DND-41 (cell line): ENCODE measurements at regions not wholly inside any gene's neighbourhood (a gene's known extent, or its start where the extent isn't known, plus 50 kb on each side); places are given as distances from the start of the nearest gene placed in this dataset.

Experiments used
- ATAC-seq: fragments of 200-7000 bp; cut with Tn5 transposase; 3 replicates; pipeline ENCODE4 v1.9.1; 2021; ENCODE audit warnings: low read depth; ENCODE audit not compliant: insufficient read depth
- DNase-seq: peaks from one replicate; pipeline ENCODE4 v3.0.0-alpha.2; 2020
- H2AFZ ChIP-seq: 2 replicates; pipeline ENCODE4 v1.6.0; 2012; ENCODE audit warnings: low read depth, low read length
- H3K27ac ChIP-seq: 2 replicates; pipeline ENCODE4 v1.5.1; 2012; ENCODE audit warnings: low read length, inconsistent platforms
- H3K27me3 ChIP-seq: fragments of 200-600 bp; sonication (generic); 2 replicates; pipeline ENCODE4 v1.6.0; 2012; ENCODE audit warnings: low read length, mild to moderate bottlenecking, inconsistent platforms; ENCODE audit not compliant: insufficient read depth, poor library complexity
- H3K36me3 ChIP-seq: 2 replicates; pipeline ENCODE4 v1.5.1; 2012; ENCODE audit warnings: low read length, inconsistent platforms; ENCODE audit not compliant: insufficient read depth
- H3K4me1 ChIP-seq: 2 replicates; pipeline ENCODE4 v1.5.1; 2012; ENCODE audit warnings: mild to moderate bottlenecking, low read length; ENCODE audit not compliant: insufficient read depth
- H3K4me2 ChIP-seq: 2 replicates; pipeline ENCODE4 v1.6.0; 2012; ENCODE audit warnings: mild to moderate bottlenecking, moderate library complexity, low read length, inconsistent platforms; ENCODE audit not compliant: insufficient read depth
- H3K4me3 ChIP-seq, 2 experiments: fragments of 200-600 bp in 1 of 2; shearing (Covaris generic) in 1 of 2; 2 replicates each; pipeline ENCODE4 v1.5.1; 2012 to 2016; ENCODE audit warnings: inconsistent platforms in 2 of 2, low read length in 2 of 2, mild to moderate bottlenecking in 2 of 2, low read depth in 1 of 2, moderate library complexity in 1 of 2
- H3K79me2 ChIP-seq: 2 replicates; pipeline ENCODE4 v1.6.0; 2012; ENCODE audit warnings: low read length, inconsistent platforms; ENCODE audit not compliant: insufficient read depth
- H3K9ac ChIP-seq: 2 replicates; pipeline ENCODE4 v1.6.0; 2012; ENCODE audit warnings: low read depth, mild to moderate bottlenecking, inconsistent platforms, low read length, moderate library complexity
- H3K9me3 ChIP-seq: 2 replicates; pipeline ENCODE4 v1.5.1; 2012; ENCODE audit warnings: low read length, moderate library complexity, mild to moderate bottlenecking, inconsistent platforms; ENCODE audit not compliant: insufficient read depth, severe bottlenecking
- H4K20me1 ChIP-seq: 2 replicates; pipeline ENCODE4 v1.6.0; 2012; ENCODE audit warnings: low read length; ENCODE audit not compliant: insufficient read depth
- EZH2 ChIP-seq: IDR thresholded peaks from 3 replicates; pipeline ENCODE4 v1.6.1; 2012; ENCODE audit warnings: borderline replicate concordance, low read depth, mild to moderate bottlenecking, moderate library complexity, low read length, inconsistent platforms; ENCODE audit not compliant: severe bottlenecking
- TF ChIP-seq, protein P1 (sequence below): IDR thresholded peaks from 2 replicates; pipeline ENCODE4 v1.5.1; 2012; ENCODE audit warnings: borderline replicate concordance, low read length, moderate library complexity, mild to moderate bottlenecking; ENCODE audit not compliant: poor library complexity, severe bottlenecking; ENCODE audit errors: extremely low read depth

DNA sequence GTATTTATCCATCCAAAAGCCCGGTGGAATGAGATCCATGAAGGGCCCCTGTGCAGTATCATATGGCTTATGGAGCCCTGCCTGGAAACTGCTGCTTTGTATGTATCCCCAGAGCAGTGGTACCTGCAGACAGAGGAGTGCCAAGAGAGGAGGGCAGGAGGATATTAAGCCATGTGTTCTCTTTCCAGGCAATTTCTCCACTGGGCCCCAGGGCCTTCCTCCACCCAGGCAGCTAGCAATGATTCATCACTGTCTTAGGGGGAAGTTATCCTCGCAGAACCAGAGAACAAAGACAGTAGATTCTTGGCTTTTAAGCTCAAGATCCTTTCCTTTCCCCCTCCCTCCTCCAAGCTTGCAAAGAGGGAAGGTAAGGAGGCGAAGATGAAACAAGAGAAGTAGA is 98.1 kb downstream of the LRRC30 start:
- Histone ChIP-seq H3K4me2 (no peak overlapping the region), H3K79me2 (no peaks in the 10 kb centered on the region), H3K27ac (no peak overlapping the region), H3K4me1 (no peaks in the 10 kb centered on the region), H3K9ac (no peak overlapping the region), H3K27me3 (no peaks in the 10 kb centered on the region), H3K36me3 (no peaks in the 10 kb centered on the region), H3K4me3 (no peak overlapping the region), H2AFZ (no peak overlapping the region), H4K20me1 (no peaks in the 10 kb centered on the region), H3K9me3 (no peaks in the 10 kb centered on the region)
- no peak for DNase-seq
- TF ChIP-seq EZH2, result no peak
- TF ChIP-seq, protein P1, sequence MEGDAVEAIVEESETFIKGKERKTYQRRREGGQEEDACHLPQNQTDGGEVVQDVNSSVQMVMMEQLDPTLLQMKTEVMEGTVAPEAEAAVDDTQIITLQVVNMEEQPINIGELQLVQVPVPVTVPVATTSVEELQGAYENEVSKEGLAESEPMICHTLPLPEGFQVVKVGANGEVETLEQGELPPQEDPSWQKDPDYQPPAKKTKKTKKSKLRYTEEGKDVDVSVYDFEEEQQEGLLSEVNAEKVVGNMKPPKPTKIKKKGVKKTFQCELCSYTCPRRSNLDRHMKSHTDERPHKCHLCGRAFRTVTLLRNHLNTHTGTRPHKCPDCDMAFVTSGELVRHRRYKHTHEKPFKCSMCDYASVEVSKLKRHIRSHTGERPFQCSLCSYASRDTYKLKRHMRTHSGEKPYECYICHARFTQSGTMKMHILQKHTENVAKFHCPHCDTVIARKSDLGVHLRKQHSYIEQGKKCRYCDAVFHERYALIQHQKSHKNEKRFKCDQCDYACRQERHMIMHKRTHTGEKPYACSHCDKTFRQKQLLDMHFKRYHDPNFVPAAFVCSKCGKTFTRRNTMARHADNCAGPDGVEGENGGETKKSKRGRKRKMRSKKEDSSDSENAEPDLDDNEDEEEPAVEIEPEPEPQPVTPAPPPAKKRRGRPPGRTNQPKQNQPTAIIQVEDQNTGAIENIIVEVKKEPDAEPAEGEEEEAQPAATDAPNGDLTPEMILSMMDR, result no peak
- ATAC-seq, result no peak

DNA sequence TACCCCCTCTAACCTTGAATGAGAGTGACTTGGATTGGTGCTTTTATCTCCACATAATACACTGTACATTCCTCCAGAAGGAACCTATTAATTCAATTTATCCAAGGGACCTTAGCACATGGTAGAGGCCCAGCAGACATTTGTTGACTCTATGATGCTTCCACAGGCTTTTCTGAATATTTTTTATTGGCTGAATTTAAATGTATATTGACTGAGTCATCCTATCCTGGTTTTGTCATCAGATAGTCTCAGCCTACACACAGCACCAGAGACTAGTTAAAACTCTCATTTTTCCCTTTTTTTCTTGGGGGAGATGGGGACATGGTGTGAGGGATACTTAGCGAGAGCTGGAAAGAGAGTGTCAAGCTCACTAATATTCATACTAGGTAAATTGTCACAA is 101.6 kb downstream of the LRRC30 start:
- Histone ChIP-seq H3K79me2 (no peaks in the 10 kb centered on the region), H3K36me3 (no peaks in the 10 kb centered on the region), H3K4me2 (no peak overlapping the region), H2AFZ (no peak overlapping the region), H3K9me3 (no peaks in the 10 kb centered on the region), H3K27ac (no peak overlapping the region), H3K4me1 (no peaks in the 10 kb centered on the region), H4K20me1 (no peaks in the 10 kb centered on the region), H3K9ac (no peak overlapping the region), H3K27me3 (no peaks in the 10 kb centered on the region), H3K4me3 (no peak overlapping the region)
- TF ChIP-seq, protein P1, result no peak
- no peak for TF ChIP-seq EZH2
- ATAC-seq (no peak), DNase-seq (no peak)

DNA sequence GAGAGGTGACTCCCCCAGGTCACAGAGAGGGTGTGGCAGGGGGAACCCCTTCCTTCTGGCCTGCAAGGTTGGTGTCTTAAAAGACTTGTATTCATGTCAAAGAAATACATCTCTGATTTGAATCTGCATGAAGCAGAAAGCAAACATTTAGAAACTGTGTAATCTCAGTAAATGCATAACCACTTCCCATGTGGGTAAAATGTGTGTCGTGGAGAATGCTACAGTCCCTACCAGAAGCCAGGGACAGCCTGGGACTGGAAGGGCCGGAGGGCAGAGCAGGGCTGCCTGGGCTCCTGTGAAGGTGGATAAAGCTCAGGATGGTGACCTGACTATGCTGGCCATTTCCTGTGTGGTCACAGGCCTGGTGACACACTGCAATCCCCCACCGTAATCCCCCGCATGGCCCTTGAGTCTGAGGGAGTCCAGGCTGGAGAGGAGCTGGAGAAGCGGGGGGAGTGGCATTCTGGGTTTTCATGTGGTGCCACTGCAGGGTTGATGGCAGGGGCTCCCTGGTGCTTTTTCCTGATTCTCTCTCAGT is 102.2 kb downstream of the LRRC30 start:
- ATAC-seq, result no peak
- H3K9ac ChIP-seq, result no peak overlapping the region
- H3K4me1 ChIP-seq, result no peaks in the 10 kb centered on the region

More for the DNA sequence above, 102.2 kb downstream of the LRRC30 start:
- H3K4me3 ChIP-seq, result no peak overlapping the region
- H2AFZ ChIP-seq, result no peak overlapping the region
- no peaks in the 10 kb centered on the region for H3K9me3 ChIP-seq
- no peaks in the 10 kb centered on the region for H3K27me3 ChIP-seq
- TF ChIP-seq EZH2, result no peak
- TF ChIP-seq, protein P1, result no peak
- H3K27ac ChIP-seq, result no peak overlapping the region
- no peaks in the 10 kb centered on the region for H3K36me3 ChIP-seq
- H3K4me2 ChIP-seq, result no peak overlapping the region
- DNase-seq, result no peak
- H3K79me2 ChIP-seq, result no peaks in the 10 kb centered on the region
- no peaks in the 10 kb centered on the region for H4K20me1 ChIP-seq
